PFSK-1 (cell line): ENCODE measurements at regions not wholly inside any gene's neighbourhood (a gene's known extent, or its start where the extent isn't known, plus 50 kb on each side); places are given as distances from the start of the nearest gene placed in this dataset.

Source experiments
- FOXP2 ChIP-seq: optimal IDR thresholded peaks from 2 replicates; pipeline ENCODE3; 2011; ENCODE audit warnings: borderline replicate concordance, control low read depth, inconsistent platforms; ENCODE audit not compliant: insufficient read depth; ENCODE audit errors: extremely low read length, extremely low read depth
- POLR2AphosphoS5 ChIP-seq: IDR thresholded peaks from 2 replicates; pipeline ENCODE4 v1.6.1; 2012; ENCODE audit warnings: low read depth, mild to moderate bottlenecking, control low read depth, low read length, moderate library complexity
- SIN3A ChIP-seq: IDR thresholded peaks from 2 replicates; pipeline ENCODE4 v1.6.1; 2012; ENCODE audit warnings: mild to moderate bottlenecking, low read length, moderate library complexity, borderline replicate concordance; ENCODE audit not compliant: insufficient read depth
- TAF1 ChIP-seq: IDR thresholded peaks from 2 replicates; pipeline ENCODE4 v1.6.1; 2012; ENCODE audit warnings: low read length, control low read depth, borderline replicate concordance; ENCODE audit not compliant: insufficient read depth
- TF ChIP-seq, protein P1 (sequence below), 2 experiments: IDR thresholded peaks; 2 replicates each; pipeline versions ENCODE4 v1.6.1 to v1.8.0; 2011 to 2012; ENCODE audit warnings: low read depth in 2 of 2, low read length in 2 of 2, control low read depth in 1 of 2, inconsistent platforms in 1 of 2, mild to moderate bottlenecking in 1 of 2, moderate library complexity in 1 of 2; ENCODE audit not compliant: insufficient read depth in 1 of 2

DNA sequence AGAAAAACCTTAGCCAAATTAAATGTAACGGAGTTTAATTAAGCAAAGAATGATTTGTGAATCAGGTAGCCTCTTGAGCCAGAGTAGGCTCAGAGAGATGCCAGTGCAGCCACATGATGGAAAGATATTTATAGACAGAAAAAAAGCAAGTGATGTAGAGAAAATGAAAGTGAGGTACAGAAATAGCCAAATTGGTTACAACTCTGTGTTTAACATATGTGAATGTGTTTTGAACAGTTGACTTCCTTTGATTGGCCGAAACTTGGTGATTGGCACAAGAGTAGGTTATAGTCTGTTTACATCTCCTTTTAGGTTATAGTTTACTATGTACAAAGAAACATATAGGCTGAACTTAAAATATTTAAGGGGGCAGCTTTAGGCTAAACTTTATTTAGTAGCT lies 459.9 kb upstream of the BOD1L1 start:
- TF ChIP-seq SIN3A, result no peak
- no peak for TF ChIP-seq TAF1
- TF ChIP-seq, protein P1, sequence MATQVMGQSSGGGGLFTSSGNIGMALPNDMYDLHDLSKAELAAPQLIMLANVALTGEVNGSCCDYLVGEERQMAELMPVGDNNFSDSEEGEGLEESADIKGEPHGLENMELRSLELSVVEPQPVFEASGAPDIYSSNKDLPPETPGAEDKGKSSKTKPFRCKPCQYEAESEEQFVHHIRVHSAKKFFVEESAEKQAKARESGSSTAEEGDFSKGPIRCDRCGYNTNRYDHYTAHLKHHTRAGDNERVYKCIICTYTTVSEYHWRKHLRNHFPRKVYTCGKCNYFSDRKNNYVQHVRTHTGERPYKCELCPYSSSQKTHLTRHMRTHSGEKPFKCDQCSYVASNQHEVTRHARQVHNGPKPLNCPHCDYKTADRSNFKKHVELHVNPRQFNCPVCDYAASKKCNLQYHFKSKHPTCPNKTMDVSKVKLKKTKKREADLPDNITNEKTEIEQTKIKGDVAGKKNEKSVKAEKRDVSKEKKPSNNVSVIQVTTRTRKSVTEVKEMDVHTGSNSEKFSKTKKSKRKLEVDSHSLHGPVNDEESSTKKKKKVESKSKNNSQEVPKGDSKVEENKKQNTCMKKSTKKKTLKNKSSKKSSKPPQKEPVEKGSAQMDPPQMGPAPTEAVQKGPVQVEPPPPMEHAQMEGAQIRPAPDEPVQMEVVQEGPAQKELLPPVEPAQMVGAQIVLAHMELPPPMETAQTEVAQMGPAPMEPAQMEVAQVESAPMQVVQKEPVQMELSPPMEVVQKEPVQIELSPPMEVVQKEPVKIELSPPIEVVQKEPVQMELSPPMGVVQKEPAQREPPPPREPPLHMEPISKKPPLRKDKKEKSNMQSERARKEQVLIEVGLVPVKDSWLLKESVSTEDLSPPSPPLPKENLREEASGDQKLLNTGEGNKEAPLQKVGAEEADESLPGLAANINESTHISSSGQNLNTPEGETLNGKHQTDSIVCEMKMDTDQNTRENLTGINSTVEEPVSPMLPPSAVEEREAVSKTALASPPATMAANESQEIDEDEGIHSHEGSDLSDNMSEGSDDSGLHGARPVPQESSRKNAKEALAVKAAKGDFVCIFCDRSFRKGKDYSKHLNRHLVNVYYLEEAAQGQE (IDR thresholded peaks at IDR 0.05; ENCODE audit: insufficient read depth in 1 of 2, low read depth in 2 of 2, low read length in 2 of 2), result no peak
- no peak for TF ChIP-seq FOXP2
- TF ChIP-seq POLR2AphosphoS5, result no peak

DNA sequence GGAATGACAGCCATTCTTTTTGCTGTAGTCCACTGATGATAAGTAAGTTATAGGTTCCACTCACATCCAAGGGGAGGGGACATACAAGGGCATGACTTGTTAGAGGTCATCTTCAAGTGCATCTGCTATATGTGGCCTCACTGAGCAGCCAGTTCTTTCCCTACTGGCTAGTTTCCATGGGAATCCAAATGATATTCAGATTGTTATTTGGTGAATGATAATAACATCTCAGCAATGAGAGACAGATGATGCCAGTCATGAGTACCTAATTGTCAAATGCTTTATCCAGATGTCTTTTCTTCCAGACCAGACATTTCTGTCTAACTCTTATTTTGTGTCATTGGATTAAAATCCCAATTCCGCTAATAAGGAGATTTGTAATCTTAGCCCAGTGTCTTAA lies 460.4 kb upstream of the BOD1L1 start:
- TF ChIP-seq POLR2AphosphoS5 (no peak), SIN3A (no peak), FOXP2 (no peak), TAF1 (no peak)
- TF ChIP-seq, protein P1 (IDR thresholded peaks at IDR 0.05; ENCODE audit: insufficient read depth in 1 of 2, low read depth in 2 of 2, low read length in 2 of 2), result no peak

DNA sequence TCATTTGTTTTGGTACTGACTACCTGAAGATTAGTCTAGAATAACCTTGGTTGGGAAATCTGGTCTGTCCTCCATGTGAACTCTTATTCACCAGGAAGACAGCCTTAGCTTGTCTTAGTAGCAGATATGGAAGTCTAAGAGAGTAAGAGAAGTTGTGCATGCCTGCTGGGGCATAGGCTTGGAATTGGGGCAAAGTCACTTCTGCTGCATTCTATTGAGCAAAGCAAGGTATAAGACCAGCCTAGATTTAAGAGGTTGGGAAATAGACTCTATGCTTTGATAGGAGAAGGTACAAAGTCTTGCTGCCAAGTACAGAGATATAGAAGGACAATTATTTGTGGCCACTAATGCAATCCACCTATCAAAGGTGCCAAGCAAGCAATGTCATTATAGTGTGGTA lies 464.0 kb upstream of the BOD1L1 start:
- TF ChIP-seq SIN3A (no peak), TAF1 (no peak), FOXP2 (no peak), POLR2AphosphoS5 (no peak)
- TF ChIP-seq, protein P1 (IDR thresholded peaks at IDR 0.05; ENCODE audit: insufficient read depth in 1 of 2, low read depth in 2 of 2, low read length in 2 of 2), result no peak

DNA sequence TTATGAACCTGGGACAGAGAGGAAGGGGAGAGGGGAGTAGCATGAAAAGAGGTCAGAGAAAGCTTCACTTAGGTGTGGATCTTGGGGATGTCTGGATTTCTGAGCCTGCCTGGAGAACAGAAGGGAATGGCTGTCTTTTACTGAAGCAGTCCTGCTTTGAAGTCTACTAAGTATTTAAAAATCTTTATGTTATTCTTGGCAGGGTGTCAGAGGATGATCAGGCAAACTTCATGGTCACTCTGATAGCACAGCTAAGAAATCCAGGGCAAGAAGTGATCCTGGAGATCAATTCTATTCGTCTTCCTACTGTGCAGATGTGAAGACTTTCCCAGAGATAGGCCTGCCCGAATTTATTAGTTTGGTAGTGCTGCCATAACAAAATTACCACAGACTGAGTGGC lies 464.4 kb upstream of the BOD1L1 start:
- TF ChIP-seq POLR2AphosphoS5, result no peak
- no peak for TF ChIP-seq FOXP2
- TF ChIP-seq TAF1, result no peak
- TF ChIP-seq SIN3A, result no peak
- TF ChIP-seq, protein P1 (IDR thresholded peaks at IDR 0.05; ENCODE audit: insufficient read depth in 1 of 2, low read depth in 2 of 2, low read length in 2 of 2), result no peak

DNA sequence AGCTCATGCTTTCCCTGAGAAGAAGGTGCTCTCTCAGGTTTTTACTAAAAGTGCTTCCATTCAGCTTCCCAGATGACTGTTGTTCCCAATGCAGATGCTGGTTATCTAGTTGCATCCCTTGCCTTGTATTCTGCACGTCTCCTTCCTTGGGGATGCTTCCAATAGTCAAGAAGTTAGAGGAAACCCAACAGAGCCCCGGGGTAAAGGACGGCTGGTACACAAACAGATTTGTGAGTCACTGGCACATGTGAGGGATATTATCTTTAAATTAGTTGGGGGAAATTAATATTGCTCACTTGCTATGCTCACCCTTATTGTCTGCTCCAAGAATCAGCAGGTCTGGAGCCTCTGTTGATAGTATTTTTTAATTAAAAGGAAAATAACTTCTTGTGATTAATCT lies 465.2 kb upstream of the BOD1L1 start:
- TF ChIP-seq TAF1 (no peak), POLR2AphosphoS5 (no peak), SIN3A (no peak), FOXP2 (no peak)
- TF ChIP-seq, protein P1 (IDR thresholded peaks at IDR 0.05; ENCODE audit: insufficient read depth in 1 of 2, low read depth in 2 of 2, low read length in 2 of 2), result no peak
